Esophagus muscularis mucosa (tissue), 4 donors: ENCODE measurements at regions not wholly inside any gene's neighbourhood (a gene's known extent, or its start where the extent isn't known, plus 50 kb on each side); places are given as distances from the start of the nearest gene placed in this dataset.
"Not testable (repeated sequence)": the region's sequence is repeated elsewhere in the genome, so short reads cannot be mapped to it uniquely, and the experiment has no call there.

Experiments
- DNase-seq: peaks from one replicate; pipeline ENCODE4 v3.0.0-alpha.2; 2017; ENCODE audit errors: extremely low spot score
- H3K27ac ChIP-seq, 4 donors: fragments of 200-600 bp; sonication (generic); replicated peaks in 1 of 4; 1 replicate in 3 of 4; 2 replicates in 1 of 4; pipeline ENCODE4 v1.5.1; 2016 to 2019; ENCODE audit warnings: mild to moderate bottlenecking in 1 of 4
- H3K27me3 ChIP-seq, 4 donors: fragments of 200-600 bp; sonication (generic); one replicate each; pipeline versions ENCODE4 v1.5.1 to v1.6.0; 2016 to 2019
- H3K36me3 ChIP-seq, 4 donors: fragments of 200-600 bp; sonication (generic); one replicate each; pipeline ENCODE4 v1.5.1; 2016 to 2019
- H3K4me1 ChIP-seq, 4 donors: fragments of 200-600 bp; sonication (generic); one replicate each; pipeline ENCODE4 v1.5.1; 2016 to 2019
- H3K4me3 ChIP-seq, 4 donors: fragments of 200-600 bp; sonication (generic); 1 replicate in 2 of 4; 2 replicates in 2 of 4; pipeline ENCODE4 v1.5.1; 2016 to 2019; ENCODE audit warnings: mild to moderate bottlenecking in 4 of 4, moderate library complexity in 1 of 4
- H3K9me3 ChIP-seq, 4 donors: fragments of 200-600 bp; sonication (generic); 1 replicate in 3 of 4; 2 replicates in 1 of 4; pipeline ENCODE4 v1.5.1; 2016 to 2019
- EP300 ChIP-seq: sonication (generic); formaldehyde crosslinking; IDR thresholded peaks from one replicate; pipeline ENCODE4 v1.6.1; 2017; ENCODE audit warnings: antibody characterized with exemption
- POLR2A ChIP-seq: fragments of 450-650 bp; IDR thresholded peaks from one replicate; pipeline ENCODE4 v1.6.1; 2017; ENCODE audit warnings: antibody characterized with exemption, moderate library complexity, mild to moderate bottlenecking, low read depth
- POLR2AphosphoS5 ChIP-seq, 2 donors: sonication (generic); formaldehyde crosslinking; IDR thresholded peaks; one replicate each; pipeline ENCODE4 v1.6.1; 2017; ENCODE audit warnings: antibody characterized with exemption in 2 of 2
- WGBS: methylation state at CpG from one replicate; pipeline ENCODE4 v1.1.5; 2018; 5-methylcytosine and 5-hydroxymethylcytosine counted together
- intact Hi-C: fragments of 100-400 bp; cut with DNase I; formaldehyde crosslinking; loops from one replicate; pipeline ENCODE4 v1.15.1; 2023
- TF ChIP-seq, protein P1 (sequence below), 3 experiments: fragments of 200-600 bp in 2 of 3; fragments of 450-650 bp in 1 of 3; sonication (generic) in 2 of 3; IDR thresholded peaks; one replicate each; pipeline ENCODE4 v1.5.1; 2017 to 2019; ENCODE audit warnings: antibody characterized with exemption in 3 of 3, mild to moderate bottlenecking in 2 of 3, moderate library complexity in 1 of 3

DNA sequence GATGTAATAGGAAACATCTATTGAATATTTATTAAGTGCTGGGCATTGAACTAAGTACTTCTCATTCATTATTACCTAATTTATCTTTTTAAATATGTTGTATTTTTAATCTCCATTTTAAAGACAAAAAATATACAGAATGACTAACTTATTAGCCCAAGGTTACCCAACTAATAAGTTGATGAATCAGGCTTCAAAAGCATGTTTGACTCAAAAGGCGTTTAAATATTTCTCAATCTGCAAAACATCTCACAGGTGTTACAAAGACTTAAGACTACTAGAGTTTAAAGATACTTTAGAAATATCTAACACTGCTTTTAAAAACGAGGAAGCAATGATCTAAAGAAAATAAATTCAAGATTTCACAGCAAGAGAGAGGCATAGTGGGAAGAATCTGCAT is 457.4 kb upstream of the DCN start:
- no peaks in the 10 kb centered on the region for H3K9me3 ChIP-seq
- H3K4me3 ChIP-seq = no peak overlapping the region
- no peaks in the 10 kb centered on the region for H3K4me1 ChIP-seq
- no peaks in the 10 kb centered on the region for H3K36me3 ChIP-seq
- intact Hi-C loops = no loop called here
- H3K27ac ChIP-seq = no peak overlapping the region
- no peaks in the 10 kb centered on the region for H3K27me3 ChIP-seq
- no peak for DNase-seq
- TF ChIP-seq POLR2AphosphoS5 (IDR thresholded peaks at IDR 0.05) = no peak
- no peak for TF ChIP-seq EP300
- TF ChIP-seq, protein P1, sequence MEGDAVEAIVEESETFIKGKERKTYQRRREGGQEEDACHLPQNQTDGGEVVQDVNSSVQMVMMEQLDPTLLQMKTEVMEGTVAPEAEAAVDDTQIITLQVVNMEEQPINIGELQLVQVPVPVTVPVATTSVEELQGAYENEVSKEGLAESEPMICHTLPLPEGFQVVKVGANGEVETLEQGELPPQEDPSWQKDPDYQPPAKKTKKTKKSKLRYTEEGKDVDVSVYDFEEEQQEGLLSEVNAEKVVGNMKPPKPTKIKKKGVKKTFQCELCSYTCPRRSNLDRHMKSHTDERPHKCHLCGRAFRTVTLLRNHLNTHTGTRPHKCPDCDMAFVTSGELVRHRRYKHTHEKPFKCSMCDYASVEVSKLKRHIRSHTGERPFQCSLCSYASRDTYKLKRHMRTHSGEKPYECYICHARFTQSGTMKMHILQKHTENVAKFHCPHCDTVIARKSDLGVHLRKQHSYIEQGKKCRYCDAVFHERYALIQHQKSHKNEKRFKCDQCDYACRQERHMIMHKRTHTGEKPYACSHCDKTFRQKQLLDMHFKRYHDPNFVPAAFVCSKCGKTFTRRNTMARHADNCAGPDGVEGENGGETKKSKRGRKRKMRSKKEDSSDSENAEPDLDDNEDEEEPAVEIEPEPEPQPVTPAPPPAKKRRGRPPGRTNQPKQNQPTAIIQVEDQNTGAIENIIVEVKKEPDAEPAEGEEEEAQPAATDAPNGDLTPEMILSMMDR (IDR thresholded peaks at IDR 0.05) = no peak
- TF ChIP-seq POLR2A = no peak
- 61% methylated on average over 2 of the region's 2 CpGs for WGBS

DNA sequence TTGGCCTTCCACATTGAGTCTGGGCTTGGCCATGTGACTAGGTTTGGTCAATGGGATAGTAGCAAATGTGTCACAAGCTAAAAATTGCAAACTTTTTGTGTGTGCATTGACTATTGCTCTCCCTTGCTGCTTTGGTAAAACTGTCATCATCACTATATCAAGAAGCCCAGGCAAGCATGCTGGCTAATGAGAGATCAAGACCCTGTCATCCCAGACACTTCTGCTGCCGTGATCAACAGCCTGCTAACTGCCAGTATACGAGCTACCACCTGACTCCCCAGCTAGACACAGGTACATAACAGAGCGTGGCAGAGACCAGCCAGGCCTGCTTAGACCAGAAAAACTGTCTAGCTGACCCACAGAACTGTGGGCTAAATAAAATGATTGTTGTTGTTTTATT is 456.7 kb upstream of the DCN start:
- 84% methylated on average over 3 of the region's 3 CpGs for WGBS
- no peak overlapping the region for H3K27ac ChIP-seq
- TF ChIP-seq EP300 (no peak), POLR2A (no peak), POLR2AphosphoS5 (IDR thresholded peaks at IDR 0.05) (no peak)
- TF ChIP-seq, protein P1 (IDR thresholded peaks at IDR 0.05) = no peak
- DNase-seq = no peak
- intact Hi-C loops = no loop called here
- H3K27me3 ChIP-seq = no peaks in the 10 kb centered on the region
- no peaks in the 10 kb centered on the region for H3K36me3 ChIP-seq
- no peaks in the 10 kb centered on the region for H3K9me3 ChIP-seq
- H3K4me3 ChIP-seq = no peak overlapping the region
- no peaks in the 10 kb centered on the region for H3K4me1 ChIP-seq

DNA sequence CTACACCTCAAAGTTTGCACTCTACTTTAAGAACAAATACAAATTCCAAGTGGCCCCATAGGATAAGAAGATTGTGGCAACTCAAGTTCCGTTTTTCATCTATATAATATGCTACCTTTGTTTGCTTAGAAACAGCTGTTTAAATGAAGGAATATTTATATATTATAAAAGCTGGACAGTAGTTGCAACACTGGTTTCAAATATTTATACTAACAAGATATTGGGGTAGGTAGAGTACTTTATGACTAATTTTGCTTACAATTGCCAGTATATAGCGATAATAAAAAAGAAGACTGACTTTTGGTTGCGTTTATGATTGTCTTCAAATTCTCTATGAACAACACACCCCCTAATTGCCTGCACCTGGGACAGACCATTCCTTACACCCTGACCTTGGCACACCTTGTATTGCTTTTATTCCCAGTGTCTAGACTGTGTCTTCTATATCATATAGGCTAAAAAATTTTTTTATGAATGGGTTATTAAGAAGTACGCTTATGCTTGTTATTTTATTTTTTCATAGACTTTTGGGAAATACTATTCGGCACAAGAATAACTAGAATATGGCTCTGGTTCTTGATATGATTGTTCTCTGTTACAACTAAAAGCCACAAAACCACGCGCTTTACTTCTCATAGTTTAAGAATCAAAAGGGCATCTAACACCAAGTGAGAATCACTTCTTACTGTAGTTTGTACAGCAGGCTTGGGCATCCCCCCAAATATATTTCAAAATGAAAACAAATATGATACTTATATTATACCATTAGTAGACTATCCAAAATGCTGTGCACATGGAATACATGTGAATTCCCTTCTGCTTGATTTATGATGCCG is 455.4 kb upstream of the DCN start:
- Histone ChIP-seq H3K9me3 (no peaks in the 10 kb centered on the region), H3K27me3 (no peaks in the 10 kb centered on the region), H3K4me3 (no peak overlapping the region), H3K36me3 (no peaks in the 10 kb centered on the region), H3K4me1 (no peaks in the 10 kb centered on the region), H3K27ac (no peak overlapping the region)
- no peak for DNase-seq
- TF ChIP-seq POLR2A (no peak), POLR2AphosphoS5 (IDR thresholded peaks at IDR 0.05) (no peak), EP300 (no peak)
- TF ChIP-seq, protein P1 (IDR thresholded peaks at IDR 0.05) = no peak
- intact Hi-C loops = no loop called here
- 92% methylated on average over 8 of the region's 8 CpGs for WGBS

DNA sequence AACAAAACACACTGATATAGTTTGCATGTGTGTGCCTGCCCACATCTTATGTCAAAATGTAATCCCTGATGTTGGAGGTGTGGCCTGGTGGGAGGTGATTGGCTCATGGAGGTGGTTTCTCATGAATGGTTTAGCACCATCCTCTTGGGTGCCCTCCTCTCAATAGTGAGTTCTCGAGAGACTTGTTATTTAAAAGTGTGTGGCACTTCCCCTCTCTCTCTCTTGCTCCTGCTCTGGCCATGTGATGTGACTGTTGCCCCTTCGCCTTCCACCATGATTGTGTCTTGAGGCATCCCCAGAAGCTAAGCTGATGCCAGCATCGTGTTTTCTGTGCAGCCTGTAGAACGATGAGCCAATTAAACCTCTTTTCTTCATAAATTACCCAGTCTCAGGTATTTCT is 454.1 kb upstream of the DCN start:
- no peak for TF ChIP-seq POLR2A
- TF ChIP-seq EP300 = no peak
- no peak for TF ChIP-seq POLR2AphosphoS5 (IDR thresholded peaks at IDR 0.05)
- TF ChIP-seq, protein P1 (IDR thresholded peaks at IDR 0.05) = no peak
- 88% methylated on average over 4 of the region's 4 CpGs for whole genome bisulfite sequencing
- no peaks in the 10 kb centered on the region for H3K27me3 ChIP-seq
- no peak overlapping the region for H3K27ac ChIP-seq
- no peak for DNase-seq
- intact Hi-C loops = no loop called here
- H3K36me3 ChIP-seq = no peaks in the 10 kb centered on the region
- H3K9me3 ChIP-seq = no peaks in the 10 kb centered on the region
- no peaks in the 10 kb centered on the region for H3K4me1 ChIP-seq
- no peak overlapping the region for H3K4me3 ChIP-seq

DNA sequence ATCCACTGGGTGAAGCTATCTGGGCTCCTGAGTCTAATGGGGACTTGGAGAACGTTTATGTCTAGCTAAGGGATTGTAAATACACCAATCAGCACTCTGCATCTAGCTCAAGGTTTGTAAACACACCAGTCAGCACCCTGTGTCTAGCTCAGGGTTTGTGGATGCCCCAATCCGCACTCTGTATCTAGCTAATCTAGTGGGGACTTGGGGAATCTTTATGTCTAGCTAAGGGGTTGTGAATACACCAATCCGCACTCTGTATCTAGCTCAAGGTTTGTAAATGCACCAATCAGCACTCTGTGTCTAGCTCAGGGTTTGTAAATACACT is 451.7 kb upstream of the DCN start:
- H3K36me3 ChIP-seq, H3K9me3 ChIP-seq, H3K27me3 ChIP-seq, H3K4me3 ChIP-seq, H3K4me1 ChIP-seq, DNase-seq, H3K27ac ChIP-seq, intact Hi-C loops: not testable (repeated sequence)
- WGBS = 92% methylated on average over 3 of the region's 3 CpGs
